DMS79 (cell line): ENCODE measurements at regions not wholly inside any gene's neighbourhood (a gene's known extent, or its start where the extent isn't known, plus 50 kb on each side); places are given as distances from the start of the nearest gene placed in this dataset.

Source experiments
- DNase-seq: peaks from one replicate; lab custom pipeline; 2025; lab: John Stamatoyannopoulos, UW

GRCh38 chr13:30126903-30127428, 180.4 kb downstream of the KATNAL1 start:
- DNase-seq: no peak

DNA sequence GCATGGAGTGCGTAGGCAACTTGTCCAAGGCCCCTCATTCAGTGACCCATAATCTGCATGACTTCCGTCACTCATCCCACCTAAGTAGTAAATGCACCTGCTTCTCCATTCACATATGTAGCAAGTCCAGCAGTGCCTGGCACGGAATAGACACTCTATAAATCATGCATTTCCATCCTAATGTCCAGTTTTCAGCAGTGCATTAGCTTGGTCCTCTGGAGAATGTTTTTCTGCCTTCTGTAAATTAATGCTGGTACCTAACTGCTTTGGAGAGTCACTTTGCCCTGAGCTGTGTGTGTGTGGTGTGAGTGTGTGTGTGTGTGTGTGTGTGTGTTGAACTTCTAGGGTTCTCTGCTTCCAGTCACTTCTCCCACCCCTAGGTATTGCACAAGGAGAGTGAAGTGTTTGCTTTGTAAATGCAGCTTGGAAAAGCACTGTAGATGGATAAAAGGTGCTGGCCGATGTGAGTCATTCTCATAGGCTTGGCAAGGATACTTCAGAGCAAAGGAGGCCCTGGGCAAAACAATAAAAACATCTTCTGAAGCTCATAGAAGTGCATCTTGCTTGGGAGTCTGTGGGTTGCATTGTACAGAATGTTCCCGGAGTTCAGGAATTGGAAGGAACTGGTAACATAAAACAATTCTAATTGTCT, 181.8 kb downstream of the KATNAL1 start:
- peak; percentile 98 for DNase-seq

DNA sequence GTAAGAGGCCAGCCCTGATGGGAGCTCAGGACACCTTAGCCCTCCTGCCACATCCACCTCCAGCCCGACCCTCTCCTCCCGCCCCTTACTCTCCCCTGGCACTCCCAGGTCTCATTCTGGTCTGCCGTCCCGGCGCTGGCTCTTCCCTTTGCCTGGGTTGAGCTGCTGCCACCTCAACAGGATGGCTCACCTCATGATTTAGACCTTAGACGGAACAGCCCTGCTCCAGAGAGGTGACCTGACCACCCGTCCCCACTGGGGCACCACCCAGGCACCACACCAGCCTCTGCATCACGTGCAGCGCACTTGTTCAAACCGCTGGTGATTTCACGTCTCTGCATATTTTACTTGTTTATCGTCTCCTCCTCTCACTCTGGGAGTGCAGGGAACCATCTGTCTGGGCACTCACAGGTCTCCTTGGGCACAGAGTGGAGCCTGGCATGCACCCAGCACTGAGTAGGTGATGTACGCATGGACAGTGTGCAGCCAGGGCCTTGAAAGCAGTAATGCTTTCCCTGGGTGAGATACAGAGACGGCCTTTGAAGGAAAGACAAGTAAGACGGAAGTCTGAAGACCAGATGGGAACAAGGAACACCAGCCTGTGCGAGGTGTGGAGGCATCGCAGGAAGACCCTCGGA, 183.1 kb downstream of the KATNAL1 start:
- DNase-seq: peak; percentile 41

DNA sequence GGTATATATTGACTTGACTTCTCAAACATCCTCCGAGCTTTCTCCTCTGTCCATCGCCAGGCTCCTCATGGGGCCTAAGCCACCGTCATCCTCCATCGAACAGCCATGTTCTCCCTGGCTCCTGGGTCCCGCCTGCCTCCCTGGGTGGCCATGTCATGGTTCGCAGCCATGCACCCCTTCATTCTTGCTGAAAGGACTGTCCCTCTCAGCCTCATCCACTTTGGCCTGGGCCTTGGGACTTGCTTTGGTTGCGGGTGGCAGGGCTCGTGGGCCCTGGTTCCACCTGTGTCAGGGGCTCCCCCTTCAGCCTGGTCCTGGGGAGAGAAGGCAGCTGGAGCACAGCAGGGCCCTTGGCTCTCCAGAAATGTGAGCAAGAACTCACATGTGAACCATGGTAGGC, 183.8 kb downstream of the KATNAL1 start:
- no peak for DNase-seq

- DNase-seq: no peak
Measured at GRCh38 chr13:30121666-30122065, 185.7 kb downstream of the KATNAL1 start.

DNA sequence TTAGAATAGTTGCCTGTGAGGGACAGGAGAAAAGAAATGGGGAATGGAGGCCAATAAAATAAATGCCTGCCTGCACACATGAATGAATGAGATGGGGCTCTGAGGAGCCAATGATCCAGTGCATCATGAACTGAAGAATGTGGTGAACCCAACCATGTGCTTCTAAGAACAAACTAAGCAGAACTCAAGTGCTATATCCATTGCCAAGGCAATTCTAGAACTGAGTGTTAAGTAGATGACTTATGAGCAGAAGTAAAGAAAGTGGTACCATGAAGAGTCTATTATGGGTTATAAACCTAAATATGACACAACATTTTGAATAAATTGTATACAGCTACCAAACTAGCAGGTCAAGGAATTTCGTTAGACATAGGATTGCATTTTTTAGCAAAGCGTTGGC, 186.1 kb downstream of the KATNAL1 start:
- DNase-seq: no peak

GRCh38 chr13:30120133-30120822, 187.1 kb downstream of the KATNAL1 start:
- DNase-seq: no peak

DNA sequence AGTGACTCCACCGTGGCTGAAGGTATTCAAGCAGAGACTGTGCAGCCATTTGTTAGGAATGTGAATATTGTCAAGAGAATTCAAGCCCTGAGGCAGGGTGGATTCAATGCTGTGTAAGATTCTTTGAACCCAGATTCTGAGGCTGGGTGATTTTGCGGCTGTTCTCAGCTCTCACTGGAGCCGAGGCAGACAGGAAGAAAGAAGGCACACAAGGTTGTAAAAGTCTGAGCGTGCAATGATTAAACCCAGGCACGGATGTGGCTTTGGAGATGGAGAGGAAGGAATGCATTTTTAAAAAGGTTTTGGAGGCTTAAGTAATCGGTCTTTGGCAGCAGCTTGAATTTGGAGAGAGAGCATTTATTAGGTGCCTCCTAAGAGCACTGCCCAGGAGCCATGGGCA, 187.9 kb downstream of the KATNAL1 start:
- peak; percentile 62 for DNase-seq

GRCh38 chr13:30116379-30116778, 191.0 kb downstream of the KATNAL1 start:
- DNase-seq: no peak

DNA sequence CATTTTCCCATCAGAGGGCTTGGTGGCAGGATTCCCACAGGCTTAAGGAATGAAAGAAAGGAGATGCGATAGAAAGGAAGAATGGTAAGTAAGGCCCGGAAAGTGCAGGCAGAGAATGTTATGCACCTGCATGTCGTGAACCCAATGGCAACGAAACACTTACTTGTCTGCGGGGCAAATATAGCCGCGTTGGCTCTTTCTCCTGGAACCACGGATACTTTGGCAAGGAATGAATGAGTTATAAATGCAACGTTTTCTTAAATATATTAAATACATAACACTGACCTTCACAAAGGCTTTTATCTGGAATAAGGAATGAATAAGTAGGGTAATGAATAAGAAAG, 192.1 kb downstream of the KATNAL1 start:
- no peak for DNase-seq

DNA sequence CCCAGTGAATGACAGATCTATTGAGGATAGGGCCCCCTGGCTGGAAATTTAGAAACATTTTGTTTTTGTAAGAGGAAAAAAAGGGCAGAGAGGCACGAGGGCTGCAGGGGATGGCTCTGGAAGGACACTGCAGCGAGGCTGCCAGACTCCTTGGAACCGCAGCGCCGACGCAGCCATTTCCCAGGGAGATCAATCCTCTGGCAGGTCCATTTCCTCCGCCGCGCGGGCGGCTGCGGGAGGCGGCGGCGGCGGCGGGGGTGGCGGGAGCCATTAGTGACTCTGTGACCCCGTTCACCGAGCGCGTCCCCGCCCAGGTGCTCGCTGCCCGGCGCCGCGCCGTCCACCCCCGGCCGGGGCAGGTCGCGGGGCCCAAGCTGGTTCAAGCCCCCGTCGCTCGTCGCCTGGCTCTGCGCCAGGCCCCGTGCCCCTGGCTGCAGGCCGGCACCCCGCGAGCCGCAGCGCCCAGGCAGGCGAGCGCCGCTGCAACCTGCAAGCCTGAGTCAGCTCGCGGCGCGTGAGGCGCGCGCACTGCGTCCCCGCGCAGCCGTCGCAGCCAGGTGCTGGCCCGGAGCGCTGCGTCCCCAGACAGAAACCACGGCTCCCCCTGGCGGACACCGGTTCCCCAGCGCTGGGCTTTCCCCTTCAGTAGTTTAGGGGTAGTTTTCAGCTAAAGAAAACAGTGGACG, 192.6 kb downstream of the KATNAL1 start:
- DNase-seq: peak; percentile 31

- peak; percentile 40 for DNase-seq
Measured at GRCh38 chr13:30113983-30114570, 193.3 kb downstream of the KATNAL1 start.

- no peak for DNase-seq
Measured at GRCh38 chr13:30113551-30113950, 193.8 kb downstream of the KATNAL1 start.

DNA sequence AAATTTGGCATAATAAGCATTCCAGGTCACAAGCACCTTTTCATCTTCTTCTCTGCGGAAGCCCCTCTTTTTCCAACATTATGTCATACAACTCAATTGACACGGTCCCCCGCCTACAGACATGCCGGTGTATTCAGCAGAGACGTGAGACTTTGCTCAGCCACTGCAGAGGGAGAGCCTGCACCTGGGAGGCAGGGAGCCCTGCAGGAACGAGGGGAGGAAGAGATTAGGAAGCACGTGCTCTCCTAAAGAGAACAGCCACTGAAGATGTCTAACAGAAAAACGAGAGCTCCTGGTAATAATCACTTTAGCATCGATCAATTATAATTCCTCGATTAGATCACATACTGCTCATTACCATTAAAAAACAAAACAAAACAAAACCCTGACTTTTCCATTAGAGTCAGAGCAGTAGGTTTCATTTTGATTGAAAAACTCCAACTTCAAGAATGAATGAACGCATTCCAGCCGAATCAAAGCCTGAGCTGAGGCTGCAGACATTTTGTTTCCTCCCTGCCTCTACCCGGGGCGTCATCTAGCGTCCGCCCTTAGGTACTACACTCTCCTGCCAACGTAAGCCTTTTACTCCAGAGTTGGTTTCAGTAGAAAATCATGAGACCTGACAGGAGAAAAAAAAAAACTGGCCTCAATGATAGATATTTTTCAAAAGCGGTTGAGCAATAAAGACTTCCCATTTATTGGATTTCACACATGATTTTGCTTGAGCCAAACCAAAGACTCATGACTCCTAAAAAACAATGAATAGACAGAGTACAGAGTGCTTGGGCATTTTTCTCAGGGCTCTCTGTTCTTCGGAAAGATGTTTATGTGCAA, 194.5 kb downstream of the KATNAL1 start:
- DNase-seq: peak; percentile 61

DNA sequence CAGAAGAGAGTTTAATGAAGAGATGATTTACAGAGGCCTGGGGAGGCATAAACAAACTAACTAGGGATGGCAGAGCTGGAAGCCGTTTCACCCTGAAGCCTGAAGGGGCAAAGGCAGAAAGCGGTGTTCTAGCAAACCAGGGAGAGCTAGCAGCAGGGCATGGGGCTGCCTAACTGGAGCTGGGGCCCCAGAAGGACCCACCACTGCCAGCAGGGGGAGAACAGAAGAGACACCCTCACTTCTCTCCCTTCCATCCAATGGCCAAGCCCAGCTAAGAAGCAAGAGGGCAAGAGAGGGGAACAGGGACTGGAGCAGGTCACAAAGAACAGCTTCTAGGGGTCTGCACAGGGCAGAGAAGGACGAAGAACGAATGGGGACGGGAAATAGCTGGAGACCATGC, 195.5 kb downstream of the KATNAL1 start:
- DNase-seq: no peak

DNA sequence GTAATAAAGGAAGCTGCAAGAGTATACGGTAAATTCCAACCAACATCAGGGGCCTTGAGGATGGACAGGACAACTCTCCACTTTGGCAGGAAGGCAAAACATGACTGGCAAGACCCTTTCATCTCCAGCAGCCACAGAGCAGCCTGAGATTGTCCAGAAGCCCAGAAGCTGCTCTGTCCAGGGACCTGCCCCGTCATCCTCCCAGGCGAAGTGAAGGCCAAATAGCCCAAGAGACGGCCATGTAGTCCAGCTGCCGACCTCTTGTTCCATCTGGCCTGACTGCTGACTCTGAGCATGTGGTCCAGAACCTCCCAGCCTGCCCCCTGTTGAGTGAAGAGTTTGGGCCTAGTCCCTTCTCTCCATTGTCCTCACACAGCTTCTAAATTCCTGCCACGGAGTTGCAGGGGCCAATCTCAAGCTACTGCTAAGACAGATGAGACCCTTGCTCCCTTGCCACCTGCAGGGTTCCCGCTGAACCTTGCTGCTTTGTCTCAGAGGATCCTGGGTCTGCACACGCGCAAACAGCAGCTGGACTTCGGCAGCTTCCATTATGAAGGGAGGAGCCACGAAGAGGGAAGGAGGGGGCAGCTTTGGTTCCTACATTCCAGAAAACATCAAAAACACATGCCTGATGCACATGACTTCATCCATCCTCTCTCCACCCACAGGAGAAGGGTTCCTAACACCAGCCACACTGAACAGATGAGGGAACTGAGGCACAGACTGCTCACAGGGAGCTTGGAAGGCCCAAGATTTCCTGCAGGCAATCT, 196.9 kb downstream of the KATNAL1 start:
- DNase-seq: no peak

DNA sequence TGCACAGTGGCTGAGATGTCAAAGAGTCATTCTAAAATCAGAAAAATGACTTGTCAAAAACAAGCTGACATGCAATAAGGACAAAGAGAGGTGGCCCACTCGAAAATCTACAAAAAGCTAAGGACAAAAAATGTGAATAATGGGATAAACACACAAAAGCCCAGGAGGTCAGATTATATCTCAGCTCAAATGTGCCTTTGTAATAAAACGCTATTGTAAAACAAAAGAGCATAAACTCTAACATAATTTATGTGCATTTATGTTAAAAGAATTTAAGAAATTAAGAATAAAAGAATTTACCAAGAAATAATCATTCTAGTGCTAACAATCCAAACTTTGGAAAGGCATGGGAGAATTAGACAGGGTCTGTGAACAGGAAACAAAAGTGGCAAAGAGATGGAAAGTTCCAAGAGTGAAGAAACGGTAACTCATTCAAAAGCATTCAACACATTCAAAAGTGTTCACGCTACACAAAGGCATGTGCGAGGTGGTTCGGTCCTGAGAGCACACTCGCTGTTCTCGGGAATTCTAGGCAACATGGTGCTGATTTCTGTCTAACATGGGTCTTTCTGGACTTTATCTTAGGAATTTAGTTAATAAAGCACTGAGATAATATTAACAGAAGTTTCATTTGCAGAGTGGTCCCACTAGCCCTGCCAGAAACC, 197.7 kb downstream of the KATNAL1 start:
- DNase-seq: no peak

- DNase-seq: peak; percentile 71
Measured at GRCh38 chr13:30108913-30109237, 198.5 kb downstream of the KATNAL1 start.

- no peak for DNase-seq
Measured at GRCh38 chr13:30108216-30108912, 199.0 kb downstream of the KATNAL1 start.
